NT2/D1 (cell line): ENCODE measurements at regions not wholly inside any gene's neighbourhood (a gene's known extent, or its start where the extent isn't known, plus 50 kb on each side); places are given as distances from the start of the nearest gene placed in this dataset.

Experiments used
- SUZ12 ChIP-seq: IDR thresholded peaks from 2 replicates; pipeline ENCODE4 v1.6.1; 2011; ENCODE audit not compliant: insufficient read length, insufficient read depth; ENCODE audit errors: extremely low read depth
- YY1 ChIP-seq: IDR thresholded peaks from 2 replicates; pipeline ENCODE4 v1.6.1; 2011; ENCODE audit not compliant: insufficient read length, insufficient read depth
- ZNF274 ChIP-seq: IDR thresholded peaks from 2 replicates; pipeline ENCODE4 v1.6.1; 2011; ENCODE audit warnings: mild to moderate bottlenecking, low read depth, low read length

DNA sequence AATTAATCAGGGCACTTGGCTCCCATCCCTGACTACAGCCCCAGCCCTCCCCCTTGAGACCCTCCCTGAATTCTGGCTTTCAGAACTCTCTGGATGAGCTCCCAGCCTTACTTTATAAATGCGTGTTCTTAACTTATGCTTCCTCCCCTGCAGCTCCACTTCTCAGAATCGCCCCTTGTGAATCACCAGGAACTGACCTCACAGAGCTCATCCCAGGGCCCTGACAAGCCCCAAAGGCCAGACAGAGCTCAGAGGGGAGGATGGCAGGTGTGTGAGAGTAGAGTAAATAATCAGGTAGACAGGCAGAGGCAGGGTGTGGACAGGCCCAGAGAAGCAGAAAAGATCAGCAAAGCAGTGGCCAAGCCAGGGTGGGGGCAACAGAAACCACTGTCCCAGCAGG, 68.2 kb upstream of the FOXN3 start:
- no peak for TF ChIP-seq YY1
- TF ChIP-seq ZNF274: no peak
- TF ChIP-seq SUZ12: no peak
